Uterus (tissue), 1 donor: ENCODE measurements at regions not wholly inside any gene's neighbourhood (a gene's known extent, or its start where the extent isn't known, plus 50 kb on each side); places are given as distances from the start of the nearest gene placed in this dataset. TPM values are rescaled to one million over a fixed set of nuclear protein-coding genes. Genes with fewer than 3 reads are reported as not detected.

Source experiments
- small RNA-seq: library from RNA; depleted of rRNA; stranded (forward); fragments of <200 nt; gene quantifications from one replicate; pipeline ENCODE3, GENCODE V24; 2016

Small RNA genes in the stretch of these regions (small RNA-seq; reads per million reads assigned to genes)
- gene RNU6-493P = not detected
